Activated T-helper 1 cell treated with anti-CD3 and anti-CD28 coated beads, Interleukin-12 subunit alpha, Interleukin-12 subunit beta, Interleukin-2, Interleukin-4 antibody, amounts not matched to agents 30 ng/mL and 10 ng/mL and 1 ng/mL, durations not matched to agents 14 hours and 24 hours and 36 hours (primary cell): ENCODE measurements at regions not wholly inside any gene's neighbourhood (a gene's known extent, or its start where the extent isn't known, plus 50 kb on each side); places are given as distances from the start of the nearest gene placed in this dataset.

ENCODE experiments used
- DNase-seq: peaks from one replicate; pipeline ENCODE4 v3.0.0; 2021; ENCODE audit warnings: low spot score
- H3K27ac Mint-ChIP-seq: one replicate; pipeline ENCODE4 v1.8.0; 2021; ENCODE audit warnings: mild to moderate bottlenecking, mixed read lengths
- H3K27me3 Mint-ChIP-seq: one replicate; pipeline ENCODE4 v1.8.0; 2022; ENCODE audit warnings: mild to moderate bottlenecking, moderate library complexity, mixed read lengths; ENCODE audit not compliant: insufficient read depth
- H3K36me3 Mint-ChIP-seq: one replicate; pipeline ENCODE4 v1.8.0; 2021; ENCODE audit warnings: low read depth, mixed read lengths
- H3K4me1 Mint-ChIP-seq: one replicate; pipeline ENCODE4 v1.8.0; 2021; ENCODE audit warnings: low read depth, mixed read lengths
- H3K4me3 Mint-ChIP-seq: one replicate; pipeline ENCODE4 v1.8.0; 2021; ENCODE audit warnings: mild to moderate bottlenecking, moderate library complexity, mixed read lengths
- H3K9me3 Mint-ChIP-seq: one replicate; pipeline ENCODE4 v1.8.0; 2021; ENCODE audit warnings: mixed read lengths
- intact Hi-C: fragments of 100-400 bp; cut with micrococcal nuclease; formaldehyde crosslinking; loops from one replicate; pipeline ENCODE4 v1.15.1; 2024

DNA sequence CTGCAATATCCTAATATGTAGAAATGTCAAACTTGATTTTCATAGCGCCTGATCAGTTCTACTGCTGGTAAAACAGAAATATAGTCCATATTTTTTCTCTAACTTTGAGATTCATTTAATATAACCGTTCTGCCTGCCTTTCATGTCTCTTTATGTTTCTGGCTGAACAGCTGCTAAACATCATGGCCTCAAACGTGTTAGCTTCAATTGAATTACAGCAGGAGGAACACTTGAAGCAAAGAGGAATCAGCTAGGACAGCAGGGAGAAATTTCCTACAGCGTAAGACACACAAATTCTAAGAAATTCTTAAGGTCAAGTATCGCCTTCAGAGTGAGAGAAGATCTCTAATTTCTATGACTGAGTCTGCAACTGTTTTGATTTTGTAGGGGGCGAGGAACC lies 433.2 kb downstream of the FBXO15 start:
- no peak for DNase-seq
- Mint-ChIP-seq H3K9me3 (peaks cover 2% of the 10 kb centered on the region), H3K27me3 (no peaks in the 10 kb centered on the region), H3K4me1 (no peaks in the 10 kb centered on the region), H3K27ac (no peak overlapping the region), H3K36me3 (no peaks in the 10 kb centered on the region), H3K4me3 (no peak overlapping the region)
- intact Hi-C loops, result no loop called here

GRCh38 chr18:73711256-73711655 lies 436.4 kb downstream of the FBXO15 start:
- Mint-ChIP-seq H3K27ac (no peak overlapping the region), H3K4me1 (no peaks in the 10 kb centered on the region), H3K27me3 (no peaks in the 10 kb centered on the region), H3K9me3 (peaks cover 2% of the 10 kb centered on the region), H3K4me3 (no peak overlapping the region), H3K36me3 (no peaks in the 10 kb centered on the region)
- no peak for DNase-seq
- intact Hi-C loops, result no loop called here

GRCh38 chr18:73708591-73708990 lies 439.0 kb downstream of the FBXO15 start:
- Mint-ChIP-seq H3K4me1 (no peaks in the 10 kb centered on the region), H3K27ac (no peak overlapping the region), H3K27me3 (no peaks in the 10 kb centered on the region), H3K9me3 (no peaks in the 10 kb centered on the region), H3K36me3 (no peaks in the 10 kb centered on the region), H3K4me3 (no peak overlapping the region)
- intact Hi-C loops, result no loop called here
- DNase-seq, result no peak

DNA sequence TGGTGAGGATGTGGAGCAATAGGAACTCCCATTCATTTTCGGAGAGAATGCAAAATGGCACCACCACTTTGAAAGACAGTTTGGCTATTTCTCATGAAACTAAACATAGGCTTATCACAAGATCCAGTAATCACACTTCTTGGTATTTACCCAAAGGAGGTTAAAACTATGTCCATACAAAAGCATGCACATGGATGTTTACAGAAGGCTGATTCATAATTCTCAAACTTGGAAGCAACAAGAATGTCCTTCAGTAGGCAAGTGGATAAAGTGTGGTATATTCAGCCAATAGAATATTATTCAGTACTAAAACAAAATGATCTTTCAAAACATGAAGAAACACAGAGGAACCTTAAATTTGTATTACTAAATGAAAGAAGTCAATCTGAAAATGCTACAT lies 440.6 kb downstream of the FBXO15 start:
- no peaks in the 10 kb centered on the region for H3K36me3 Mint-ChIP-seq
- intact Hi-C loops, result no loop called here
- H3K27ac Mint-ChIP-seq, result no peak overlapping the region
- no peaks in the 10 kb centered on the region for H3K4me1 Mint-ChIP-seq
- no peak for DNase-seq
- H3K4me3 Mint-ChIP-seq, result no peak overlapping the region
- H3K9me3 Mint-ChIP-seq, result no peaks in the 10 kb centered on the region
- no peaks in the 10 kb centered on the region for H3K27me3 Mint-ChIP-seq

GRCh38 chr18:73697353-73697752 lies 450.3 kb downstream of the FBXO15 start:
- H3K36me3 Mint-ChIP-seq, result no peaks in the 10 kb centered on the region
- H3K27ac Mint-ChIP-seq, result no peak overlapping the region
- no peaks in the 10 kb centered on the region for H3K4me1 Mint-ChIP-seq
- intact Hi-C loops, result no loop called here
- H3K27me3 Mint-ChIP-seq, result peaks cover 3% of the 10 kb centered on the region
- H3K9me3 Mint-ChIP-seq, result no peaks in the 10 kb centered on the region
- H3K4me3 Mint-ChIP-seq, result no peak overlapping the region
- no peak for DNase-seq

GRCh38 chr18:73696698-73697097 lies 450.9 kb downstream of the FBXO15 start:
- Mint-ChIP-seq H3K9me3 (no peaks in the 10 kb centered on the region), H3K27me3 (peaks cover 3% of the 10 kb centered on the region), H3K4me1 (no peaks in the 10 kb centered on the region), H3K4me3 (no peak overlapping the region), H3K27ac (no peak overlapping the region), H3K36me3 (no peaks in the 10 kb centered on the region)
- intact Hi-C loops, result no loop called here
- no peak for DNase-seq

DNA sequence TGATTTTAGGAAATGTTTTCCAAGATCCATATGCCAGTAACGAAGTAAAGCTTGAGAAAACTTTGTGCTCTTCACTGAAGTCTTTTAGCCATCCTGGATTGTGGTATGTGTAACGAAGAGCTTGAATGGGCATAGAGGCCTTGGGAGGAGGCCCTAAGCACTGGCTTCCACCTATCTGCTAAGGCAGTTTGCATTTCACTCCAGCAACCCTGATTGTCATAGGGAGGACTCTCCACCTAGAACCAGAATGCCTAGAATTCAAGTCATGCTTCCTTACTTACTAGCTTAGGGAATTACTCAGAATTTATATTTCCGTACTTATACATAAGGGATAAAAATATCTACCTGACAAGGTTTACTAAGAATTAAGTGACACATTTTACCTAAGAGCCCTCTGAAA lies 451.5 kb downstream of the FBXO15 start:
- intact Hi-C loops, result no loop called here
- H3K27ac Mint-ChIP-seq, result no peak overlapping the region
- H3K4me3 Mint-ChIP-seq, result no peak overlapping the region
- no peaks in the 10 kb centered on the region for H3K4me1 Mint-ChIP-seq
- no peaks in the 10 kb centered on the region for H3K36me3 Mint-ChIP-seq
- no peaks in the 10 kb centered on the region for H3K9me3 Mint-ChIP-seq
- DNase-seq, result no peak
- H3K27me3 Mint-ChIP-seq, result peaks cover 3% of the 10 kb centered on the region

DNA sequence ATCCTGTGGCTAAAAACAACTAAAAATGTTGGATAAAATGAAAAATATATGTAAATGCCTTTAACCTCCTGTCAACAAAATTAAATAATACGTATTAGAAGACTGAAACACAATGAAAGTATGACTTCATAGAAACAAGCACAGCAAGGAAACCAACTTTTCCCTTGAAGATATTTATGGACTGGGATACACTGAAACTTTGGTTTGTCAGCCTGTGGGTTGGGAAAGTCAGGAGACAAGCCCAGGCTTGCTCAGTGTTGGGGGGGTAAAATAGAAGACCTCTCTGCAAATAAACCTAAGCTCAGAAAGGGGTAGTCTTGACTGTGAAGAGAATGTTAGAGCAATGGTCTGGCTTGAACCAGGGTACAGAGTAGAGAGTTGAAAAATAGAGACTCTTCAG lies 454.5 kb downstream of the FBXO15 start:
- Mint-ChIP-seq H3K4me3 (no peak overlapping the region), H3K27me3 (no peaks in the 10 kb centered on the region), H3K9me3 (no peaks in the 10 kb centered on the region), H3K27ac (no peak overlapping the region), H3K36me3 (no peaks in the 10 kb centered on the region), H3K4me1 (no peaks in the 10 kb centered on the region)
- no peak for DNase-seq
- intact Hi-C loops, result no loop called here

DNA sequence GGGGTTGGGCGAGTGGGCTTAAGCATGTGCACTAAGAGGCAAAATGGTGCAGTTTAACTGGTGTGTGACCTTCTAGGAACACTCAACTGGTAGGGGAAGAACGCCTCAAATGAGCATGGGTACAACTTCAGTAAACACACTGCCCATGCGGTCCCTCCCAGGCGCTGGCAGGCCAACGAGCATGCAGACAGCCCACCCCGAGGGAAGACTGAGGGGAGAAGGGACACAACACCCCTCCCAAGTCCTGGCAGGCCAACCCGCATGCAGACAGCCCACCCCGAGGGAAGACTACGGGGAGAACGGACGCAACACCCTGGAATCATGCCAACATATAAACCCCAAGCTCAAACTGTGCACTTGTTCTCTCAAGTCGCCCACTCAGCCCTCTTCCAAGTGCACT lies 456.0 kb downstream of the FBXO15 start:
- no peaks in the 10 kb centered on the region for H3K9me3 Mint-ChIP-seq
- no peaks in the 10 kb centered on the region for H3K27me3 Mint-ChIP-seq
- H3K27ac Mint-ChIP-seq, result no peak overlapping the region
- H3K36me3 Mint-ChIP-seq, result no peaks in the 10 kb centered on the region
- no peak overlapping the region for H3K4me3 Mint-ChIP-seq
- no peaks in the 10 kb centered on the region for H3K4me1 Mint-ChIP-seq
- intact Hi-C loops, result no loop called here
- no peak for DNase-seq

DNA sequence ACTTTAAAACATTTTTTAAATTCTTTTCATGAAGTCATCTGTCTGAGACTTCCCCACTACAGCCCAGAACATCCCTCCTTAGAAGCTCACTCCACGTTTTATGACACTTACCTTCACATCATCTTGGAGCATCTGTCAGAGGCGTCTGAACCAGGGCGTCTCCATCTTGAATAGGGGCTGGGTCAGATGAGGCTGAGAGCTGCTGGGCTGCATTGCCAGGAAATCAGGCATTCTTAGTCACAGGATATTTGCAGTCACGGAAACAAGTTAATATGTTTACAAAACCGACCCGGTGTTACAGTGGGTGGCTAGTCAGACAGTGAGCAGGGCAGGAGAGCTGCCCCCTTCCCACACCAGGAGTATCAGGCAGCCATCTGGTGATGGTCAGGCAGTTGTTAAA lies 456.5 kb downstream of the FBXO15 start:
- no peak overlapping the region for H3K27ac Mint-ChIP-seq
- no peaks in the 10 kb centered on the region for H3K9me3 Mint-ChIP-seq
- H3K4me1 Mint-ChIP-seq, result no peaks in the 10 kb centered on the region
- H3K27me3 Mint-ChIP-seq, result no peaks in the 10 kb centered on the region
- no peak for DNase-seq
- H3K36me3 Mint-ChIP-seq, result no peaks in the 10 kb centered on the region
- intact Hi-C loops, result no loop called here
- H3K4me3 Mint-ChIP-seq, result no peak overlapping the region

- no peak for DNase-seq
- Mint-ChIP-seq H3K9me3 (no peaks in the 10 kb centered on the region), H3K4me3 (no peak overlapping the region), H3K36me3 (no peaks in the 10 kb centered on the region), H3K27ac (no peak overlapping the region), H3K27me3 (no peaks in the 10 kb centered on the region), H3K4me1 (no peaks in the 10 kb centered on the region)
- intact Hi-C loops, result no loop called here
Measured at GRCh38 chr18:73690222-73690621, 457.4 kb downstream of the FBXO15 start.

DNA sequence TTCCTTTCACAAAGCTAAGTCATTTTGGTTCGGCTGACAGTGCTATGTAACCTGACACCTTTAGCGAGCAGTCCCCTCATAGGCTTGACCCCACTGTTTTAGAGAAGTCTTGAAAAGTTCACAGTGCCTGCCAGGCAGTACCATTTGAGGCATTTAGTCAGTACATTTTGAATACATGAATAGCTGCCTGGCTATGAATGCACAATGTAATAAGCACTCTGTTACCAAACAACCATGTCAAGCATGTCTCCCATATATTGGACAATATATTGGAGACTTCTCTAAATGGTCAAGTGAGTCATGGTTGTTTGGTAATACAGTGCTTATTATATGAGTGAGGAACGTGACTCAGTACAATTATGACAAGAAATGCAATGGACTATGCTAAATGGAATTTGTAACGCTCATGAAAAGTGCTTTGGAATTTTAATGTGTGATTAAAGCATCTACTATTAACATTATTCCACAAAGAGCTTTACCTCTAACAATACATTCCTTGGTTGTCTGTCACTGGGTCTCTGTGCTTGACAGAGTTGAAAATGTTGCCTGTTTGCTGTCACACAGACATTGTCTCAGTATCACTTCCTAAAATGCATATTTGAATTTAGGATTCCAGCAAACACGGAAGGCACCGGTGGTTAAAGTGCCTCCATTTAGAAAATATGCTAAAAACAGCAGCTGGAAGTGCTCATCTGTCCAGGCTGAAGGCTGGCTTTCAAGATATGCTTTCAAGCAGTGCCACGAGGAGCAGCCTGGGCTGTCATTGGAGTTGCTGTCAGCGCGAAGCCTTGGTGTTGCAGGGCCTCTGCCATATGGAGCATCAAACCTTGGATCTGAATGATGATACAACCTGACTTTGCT lies 458.6 kb downstream of the FBXO15 start:
- Mint-ChIP-seq H3K27me3 (no peaks in the 10 kb centered on the region), H3K9me3 (no peaks in the 10 kb centered on the region), H3K27ac (no peak overlapping the region), H3K4me1 (no peaks in the 10 kb centered on the region), H3K4me3 (no peak overlapping the region), H3K36me3 (no peaks in the 10 kb centered on the region)
- no peak for DNase-seq
- intact Hi-C loops, result no loop called here

DNA sequence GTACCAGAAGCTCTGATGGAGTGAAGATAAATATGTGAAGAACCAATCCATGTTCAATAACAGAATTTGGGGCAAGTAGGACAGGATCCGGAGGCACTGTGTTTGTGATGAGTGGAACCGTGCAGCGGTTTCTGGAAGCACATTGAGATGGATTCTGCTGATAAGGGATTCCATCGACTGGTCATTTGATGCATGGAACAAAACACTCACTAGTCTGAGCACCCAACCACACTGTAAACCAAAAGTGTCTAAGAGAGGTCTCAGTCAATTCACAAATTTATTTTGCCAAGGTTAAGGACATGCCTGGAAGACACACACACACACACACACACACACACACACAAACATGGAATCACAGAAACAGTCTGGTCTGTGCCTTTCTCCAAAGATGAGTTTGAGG lies 459.5 kb downstream of the FBXO15 start:
- Mint-ChIP-seq H3K9me3 (no peaks in the 10 kb centered on the region), H3K27ac (no peak overlapping the region), H3K27me3 (no peaks in the 10 kb centered on the region), H3K4me3 (no peak overlapping the region), H3K4me1 (no peaks in the 10 kb centered on the region), H3K36me3 (no peaks in the 10 kb centered on the region)
- no peak for DNase-seq
- intact Hi-C loops, result no loop called here

DNA sequence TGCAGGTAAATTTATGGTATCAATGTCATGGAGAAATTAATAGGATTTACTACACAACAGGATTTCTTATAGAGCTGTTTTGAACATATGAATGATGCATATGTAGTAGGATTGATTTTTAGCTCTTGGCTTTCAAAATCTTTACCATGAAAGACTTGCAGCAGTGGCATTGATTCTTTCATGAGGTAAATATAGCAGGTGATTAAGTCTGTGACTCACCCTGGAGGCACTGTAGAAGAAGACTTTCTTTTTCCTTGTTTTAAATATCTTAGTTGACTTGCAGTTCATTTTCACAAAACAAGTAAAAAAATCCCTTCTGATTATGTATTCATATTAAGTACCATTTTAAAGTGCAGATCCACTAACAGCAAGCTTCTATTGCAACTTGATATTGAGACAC lies 463.0 kb downstream of the FBXO15 start:
- H3K36me3 Mint-ChIP-seq, result no peaks in the 10 kb centered on the region
- intact Hi-C loops, result no loop called here
- no peak overlapping the region for H3K4me3 Mint-ChIP-seq
- no peaks in the 10 kb centered on the region for H3K4me1 Mint-ChIP-seq
- no peak for DNase-seq
- no peaks in the 10 kb centered on the region for H3K9me3 Mint-ChIP-seq
- no peak overlapping the region for H3K27ac Mint-ChIP-seq
- no peaks in the 10 kb centered on the region for H3K27me3 Mint-ChIP-seq
